Epithelial cell of esophagus (primary cell): ENCODE measurements at regions not wholly inside any gene's neighbourhood (a gene's known extent, or its start where the extent isn't known, plus 50 kb on each side); places are given as distances from the start of the nearest gene placed in this dataset.
"Not testable (repeated sequence)": the region's sequence is repeated elsewhere in the genome, so short reads cannot be mapped to it uniquely, and the experiment has no call there.

Source experiments
- DNase-seq: peaks from one replicate; pipeline ENCODE4 v3.0.0; 2010; ENCODE audit warnings: low read depth
- H3K4me3 ChIP-seq: 2 replicates; pipeline ENCODE4 v1.5.1; 2011; ENCODE audit warnings: mild to moderate bottlenecking, low read length, control low read depth
- TF ChIP-seq, protein P1 (sequence below): IDR thresholded peaks from 2 replicates; pipeline ENCODE4 v1.5.1; 2011; ENCODE audit warnings: low read depth, mild to moderate bottlenecking, low read length, control low read depth, inconsistent platforms; ENCODE audit not compliant: insufficient read depth; ENCODE audit errors: missing control alignments

DNA sequence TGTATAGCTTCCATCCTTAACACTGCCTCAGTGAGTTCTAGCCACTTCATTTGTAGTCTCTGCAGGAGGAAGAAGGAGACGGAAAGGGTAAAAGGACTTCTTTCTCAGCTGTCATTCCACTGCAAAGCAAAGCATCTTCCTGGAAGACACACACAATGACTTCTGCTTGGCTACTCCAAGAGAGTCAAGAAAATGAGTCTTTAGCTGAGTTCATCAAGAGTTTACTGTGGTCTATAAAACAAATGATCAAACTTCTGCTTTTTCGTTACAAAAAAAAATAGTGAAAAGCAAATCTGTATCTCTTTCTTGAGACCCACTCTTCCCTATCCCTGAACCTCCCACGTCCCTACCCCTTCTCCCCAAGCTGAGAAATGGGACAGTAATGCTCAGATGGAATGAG, 205.0 kb upstream of the AHR start:
- no peak for DNase-seq
- TF ChIP-seq, protein P1, sequence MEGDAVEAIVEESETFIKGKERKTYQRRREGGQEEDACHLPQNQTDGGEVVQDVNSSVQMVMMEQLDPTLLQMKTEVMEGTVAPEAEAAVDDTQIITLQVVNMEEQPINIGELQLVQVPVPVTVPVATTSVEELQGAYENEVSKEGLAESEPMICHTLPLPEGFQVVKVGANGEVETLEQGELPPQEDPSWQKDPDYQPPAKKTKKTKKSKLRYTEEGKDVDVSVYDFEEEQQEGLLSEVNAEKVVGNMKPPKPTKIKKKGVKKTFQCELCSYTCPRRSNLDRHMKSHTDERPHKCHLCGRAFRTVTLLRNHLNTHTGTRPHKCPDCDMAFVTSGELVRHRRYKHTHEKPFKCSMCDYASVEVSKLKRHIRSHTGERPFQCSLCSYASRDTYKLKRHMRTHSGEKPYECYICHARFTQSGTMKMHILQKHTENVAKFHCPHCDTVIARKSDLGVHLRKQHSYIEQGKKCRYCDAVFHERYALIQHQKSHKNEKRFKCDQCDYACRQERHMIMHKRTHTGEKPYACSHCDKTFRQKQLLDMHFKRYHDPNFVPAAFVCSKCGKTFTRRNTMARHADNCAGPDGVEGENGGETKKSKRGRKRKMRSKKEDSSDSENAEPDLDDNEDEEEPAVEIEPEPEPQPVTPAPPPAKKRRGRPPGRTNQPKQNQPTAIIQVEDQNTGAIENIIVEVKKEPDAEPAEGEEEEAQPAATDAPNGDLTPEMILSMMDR, result no peak

DNA sequence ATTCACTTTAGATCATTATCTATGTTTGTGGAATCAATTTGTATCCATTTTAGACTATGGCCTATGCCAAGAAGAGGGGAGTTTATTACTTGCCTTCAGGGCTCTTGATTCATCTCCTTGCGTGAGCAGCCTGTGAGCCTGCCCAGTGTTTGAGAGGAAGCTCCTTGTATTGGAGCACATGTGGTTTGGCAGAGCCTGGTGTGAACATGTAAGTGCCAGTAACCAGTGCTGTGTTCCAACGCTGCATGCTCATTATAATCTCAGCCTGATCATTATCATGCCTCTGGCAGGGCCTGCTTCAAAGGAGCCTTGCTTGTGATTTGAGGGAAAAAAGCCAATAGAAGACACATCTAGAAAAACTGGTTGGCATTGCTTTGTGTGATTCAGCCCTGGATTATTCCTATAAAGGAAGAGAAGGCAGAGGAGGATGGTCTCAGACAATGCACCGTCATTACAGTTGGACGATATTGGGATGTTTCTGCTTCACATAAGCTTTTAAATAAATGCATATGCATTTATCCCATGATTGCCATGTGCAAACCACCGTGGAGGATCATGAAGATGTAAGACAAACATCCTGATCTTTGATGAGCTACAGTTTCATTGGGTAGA, 203.4 kb upstream of the AHR start:
- TF ChIP-seq, protein P1, result no peak
- H3K4me3 ChIP-seq, result no peak overlapping the region
- peak; percentile 98 for DNase-seq

More for the DNA sequence above, 205.0 kb upstream of the AHR start:
- no peak overlapping the region for H3K4me3 ChIP-seq

DNA sequence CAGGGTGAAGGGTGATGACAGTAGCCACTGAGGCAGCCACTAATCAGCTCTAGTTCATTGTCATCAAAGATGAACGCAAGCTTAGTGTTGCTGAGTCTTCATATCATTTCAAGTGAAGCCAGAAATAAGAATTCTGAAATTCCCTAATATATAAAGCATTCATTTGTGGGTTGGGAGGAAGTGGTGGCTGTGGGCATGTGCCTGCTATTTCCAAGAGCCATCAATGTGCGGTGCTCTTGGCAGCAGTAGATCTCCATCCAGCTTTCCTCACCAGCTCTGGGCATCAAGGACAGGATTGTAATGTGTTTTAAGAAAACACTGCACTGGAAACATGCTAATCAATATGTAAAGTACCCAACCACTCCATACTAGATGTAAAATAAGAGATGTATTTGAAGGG, 202.5 kb upstream of the AHR start:
- TF ChIP-seq, protein P1, result no peak
- no peak overlapping the region for H3K4me3 ChIP-seq
- no peak for DNase-seq

DNA sequence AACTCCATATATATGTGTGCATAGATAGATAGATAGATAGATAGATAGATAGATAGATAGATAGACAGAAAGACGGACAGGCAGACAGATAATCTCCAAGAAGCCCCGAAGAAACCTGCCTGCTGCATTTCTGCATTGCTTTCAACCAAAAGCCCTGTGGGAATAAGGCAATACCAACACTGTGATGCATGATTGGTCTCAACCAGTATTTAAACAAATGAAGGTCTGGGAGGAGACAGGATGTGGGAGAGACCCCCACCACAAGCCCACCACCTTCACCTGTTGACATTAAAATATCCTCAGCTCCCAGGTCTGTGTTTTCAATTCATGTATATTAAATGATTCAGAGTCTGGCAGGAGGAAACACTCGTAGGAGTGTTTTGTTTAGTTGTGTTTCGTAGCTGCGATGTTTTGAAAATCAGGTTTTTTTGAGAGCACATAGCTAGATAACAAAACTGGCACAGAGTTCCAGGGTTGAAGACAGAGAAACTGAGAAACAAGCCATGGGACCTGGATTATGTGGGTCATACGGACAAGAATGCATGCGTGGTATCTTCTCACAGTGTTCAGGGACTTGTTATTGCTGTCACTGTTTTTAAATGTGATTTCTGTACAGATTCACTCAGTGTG, 200.7 kb upstream of the AHR start:
- H3K4me3 ChIP-seq, result no peak overlapping the region
- no peak for DNase-seq
- TF ChIP-seq, protein P1, result no peak

DNA sequence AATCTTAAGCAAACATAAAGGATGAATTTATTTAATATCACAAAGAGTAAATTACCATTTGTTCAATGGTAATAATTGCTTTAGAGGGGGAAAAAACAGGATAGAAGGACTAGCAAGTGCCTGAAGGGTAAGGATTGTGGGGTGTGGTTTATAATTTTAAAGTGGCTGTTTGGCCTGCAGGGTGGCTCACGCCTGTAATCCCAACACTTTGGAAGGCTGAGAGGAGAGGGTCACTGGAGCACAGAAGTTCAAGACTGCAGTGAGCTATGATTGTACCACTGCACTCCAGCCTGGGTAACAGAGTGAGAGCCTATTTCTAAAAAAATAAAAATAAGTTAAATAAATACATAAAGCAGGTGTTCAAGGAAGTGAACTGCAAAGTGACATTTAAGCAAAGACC, 199.9 kb upstream of the AHR start:
- no peak for DNase-seq
- no peak overlapping the region for H3K4me3 ChIP-seq
- TF ChIP-seq, protein P1, result no peak

DNA sequence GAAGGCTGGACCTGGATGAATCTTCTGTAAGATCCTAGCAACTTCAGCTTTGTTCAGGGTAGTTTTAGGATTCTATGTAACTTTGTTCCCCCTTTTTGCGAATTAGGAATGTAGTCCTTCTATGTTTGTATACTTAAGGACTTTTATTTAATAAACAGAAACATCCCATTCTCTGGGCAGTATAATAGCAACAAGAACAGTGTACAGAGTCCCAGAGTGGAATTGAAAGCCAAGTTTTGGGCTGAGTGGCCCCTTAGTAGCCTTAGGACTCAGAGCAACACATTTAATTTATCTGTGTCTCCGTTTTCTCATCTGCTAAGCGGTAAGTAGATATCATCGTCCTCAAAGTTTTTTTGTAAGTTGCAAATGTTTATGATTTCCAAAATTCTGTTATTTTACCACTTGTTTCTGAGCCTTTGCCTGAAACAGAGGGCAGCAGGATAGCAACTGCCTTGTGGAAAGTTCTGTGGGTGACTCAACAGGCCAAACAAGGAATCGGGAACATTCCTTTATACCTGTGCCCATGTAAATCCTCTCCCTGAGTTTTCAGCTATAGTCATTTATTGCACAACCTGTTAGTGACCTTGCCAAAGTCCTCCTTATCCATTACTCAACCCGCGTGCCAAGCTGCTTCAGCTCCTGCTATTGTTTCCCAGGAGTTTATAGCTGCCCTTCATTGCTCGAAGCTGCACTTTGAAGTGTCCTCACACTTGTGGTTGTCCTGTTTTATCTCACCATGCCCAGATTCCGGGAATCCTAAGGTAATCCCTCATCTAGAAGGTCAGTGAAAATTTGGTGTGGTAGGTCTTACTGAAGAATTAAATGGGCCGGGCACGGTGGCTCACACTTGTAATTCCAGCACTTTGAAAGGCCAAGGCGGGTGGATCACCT, 199.1 kb upstream of the AHR start:
- H3K4me3 ChIP-seq, result no peak overlapping the region
- DNase-seq, result peak; percentile 98
- TF ChIP-seq, protein P1, result no peak

DNA sequence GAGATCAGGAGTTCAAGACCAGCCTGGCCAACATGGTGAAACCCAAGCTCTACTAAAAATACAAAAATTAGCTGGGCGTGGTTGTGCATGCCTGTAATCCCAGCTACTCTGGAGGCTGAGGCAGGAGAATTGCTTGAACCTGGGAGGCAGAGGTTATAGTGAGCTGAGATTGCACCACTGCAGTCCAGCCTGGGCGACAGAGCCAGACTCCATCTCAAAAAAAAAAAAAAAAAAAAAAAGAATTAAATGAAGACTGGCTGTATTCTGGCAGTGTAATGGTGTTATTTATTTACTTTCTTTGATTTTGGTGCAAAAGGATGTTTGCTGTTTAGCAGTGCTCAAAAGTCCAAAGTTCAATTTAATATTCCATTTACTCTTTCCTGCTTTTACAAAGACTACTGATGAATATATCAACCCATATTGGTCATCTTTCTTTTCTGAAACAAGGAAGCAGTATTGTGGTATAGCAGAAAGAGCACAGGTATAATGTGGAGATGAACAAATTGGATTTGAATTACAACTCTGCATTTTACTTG, 198.4 kb upstream of the AHR start:
- DNase-seq, H3K4me3 ChIP-seq: not testable (repeated sequence)
